NB4 (cell line): ENCODE measurements at regions not wholly inside any gene's neighbourhood (a gene's known extent, or its start where the extent isn't known, plus 50 kb on each side); places are given as distances from the start of the nearest gene placed in this dataset.

Source experiments
- MYC ChIP-seq: IDR thresholded peaks from 2 replicates; pipeline ENCODE4 v1.6.1; 2011; ENCODE audit warnings: low read depth, low read length
- TF ChIP-seq, protein P1 (sequence below): IDR thresholded peaks from one replicate; pipeline ENCODE4 v1.5.1; 2012; ENCODE audit warnings: low read depth, low read length

DNA sequence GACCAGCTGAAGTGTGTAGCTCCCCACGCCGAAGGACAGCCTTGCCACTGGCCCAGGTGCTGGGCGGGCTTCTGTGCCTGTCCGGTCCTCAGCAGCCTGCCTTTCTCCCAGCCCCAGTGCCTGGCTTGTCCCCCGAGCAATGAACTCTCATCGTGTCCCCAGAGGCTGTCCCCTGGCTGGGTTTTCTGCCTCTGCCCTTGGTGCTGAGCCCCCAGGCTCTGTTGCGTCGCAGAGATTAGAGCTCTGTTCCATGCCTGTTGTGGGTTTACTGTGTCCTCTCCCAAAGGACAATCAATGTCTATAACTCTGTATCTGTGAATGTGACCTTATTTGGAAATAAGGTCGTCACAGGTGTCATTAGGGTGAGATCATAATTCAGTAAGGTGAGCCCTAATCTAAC, 226.1 kb upstream of the SHH start:
- TF ChIP-seq, protein P1, sequence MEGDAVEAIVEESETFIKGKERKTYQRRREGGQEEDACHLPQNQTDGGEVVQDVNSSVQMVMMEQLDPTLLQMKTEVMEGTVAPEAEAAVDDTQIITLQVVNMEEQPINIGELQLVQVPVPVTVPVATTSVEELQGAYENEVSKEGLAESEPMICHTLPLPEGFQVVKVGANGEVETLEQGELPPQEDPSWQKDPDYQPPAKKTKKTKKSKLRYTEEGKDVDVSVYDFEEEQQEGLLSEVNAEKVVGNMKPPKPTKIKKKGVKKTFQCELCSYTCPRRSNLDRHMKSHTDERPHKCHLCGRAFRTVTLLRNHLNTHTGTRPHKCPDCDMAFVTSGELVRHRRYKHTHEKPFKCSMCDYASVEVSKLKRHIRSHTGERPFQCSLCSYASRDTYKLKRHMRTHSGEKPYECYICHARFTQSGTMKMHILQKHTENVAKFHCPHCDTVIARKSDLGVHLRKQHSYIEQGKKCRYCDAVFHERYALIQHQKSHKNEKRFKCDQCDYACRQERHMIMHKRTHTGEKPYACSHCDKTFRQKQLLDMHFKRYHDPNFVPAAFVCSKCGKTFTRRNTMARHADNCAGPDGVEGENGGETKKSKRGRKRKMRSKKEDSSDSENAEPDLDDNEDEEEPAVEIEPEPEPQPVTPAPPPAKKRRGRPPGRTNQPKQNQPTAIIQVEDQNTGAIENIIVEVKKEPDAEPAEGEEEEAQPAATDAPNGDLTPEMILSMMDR: no peak
- TF ChIP-seq MYC: no peak
